CD14-positive monocyte (primary cell): ENCODE measurements at regions not wholly inside any gene's neighbourhood (a gene's known extent, or its start where the extent isn't known, plus 50 kb on each side); places are given as distances from the start of the nearest gene placed in this dataset.

Source experiments
- DNase-seq, 3 donors: peaks; one replicate each; pipeline ENCODE4 v3.0.0-alpha.2; 2011 to 2022
- H2AFZ ChIP-seq: 2 replicates; pipeline ENCODE4 v1.6.0; 2012; ENCODE audit warnings: mild to moderate bottlenecking, low read depth, low read length, inconsistent platforms; ENCODE audit not compliant: insufficient read depth, poor library complexity, severe bottlenecking
- H3K27ac ChIP-seq, 2 donors: 1 replicate in 1 of 2; 2 replicates in 1 of 2; pipeline ENCODE4 v1.5.1; 2012 to 2013; ENCODE audit warnings: low read length in 2 of 2, control low read depth in 1 of 2, inconsistent platforms in 1 of 2, low read depth in 1 of 2, mild to moderate bottlenecking in 1 of 2
- H3K27me3 ChIP-seq, 2 donors: one replicate each; pipeline versions ENCODE4 v1.6.0 to v1.6.1; 2011 to 2013; ENCODE audit warnings: low read length in 2 of 2; ENCODE audit not compliant: control insufficient read depth in 2 of 2, insufficient read depth in 2 of 2
- H3K36me3 ChIP-seq, 2 donors: replicated peaks in 1 of 2; 1 replicate in 1 of 2; 2 replicates in 1 of 2; pipeline versions ENCODE4 v1.5.1 to v1.6.1; 2012 to 2013; ENCODE audit warnings: low read length in 2 of 2, control low read depth in 1 of 2, inconsistent platforms in 1 of 2, mild to moderate bottlenecking in 1 of 2; ENCODE audit not compliant: insufficient read depth in 2 of 2, control insufficient read depth in 1 of 2
- H3K4me1 ChIP-seq, 2 donors: 1 replicate in 1 of 2; 2 replicates in 1 of 2; pipeline versions ENCODE4 v1.5.1 to v1.6.1; 2012 to 2013; ENCODE audit warnings: low read length in 2 of 2, control low read depth in 1 of 2, inconsistent platforms in 1 of 2, mild to moderate bottlenecking in 1 of 2, moderate library complexity in 1 of 2; ENCODE audit not compliant: insufficient read depth in 2 of 2, control insufficient read depth in 1 of 2
- H3K4me2 ChIP-seq: replicated peaks from 2 replicates; pipeline ENCODE3; 2012; ENCODE audit warnings: low read length, moderate library complexity, mild to moderate bottlenecking; ENCODE audit not compliant: poor library complexity, severe bottlenecking; ENCODE audit errors: extremely low read depth
- H3K4me3 ChIP-seq, 3 experiments: fragments of 200-600 bp in 1 of 3; sonication (generic) in 1 of 3; replicated peaks in 1 of 3; 1 replicate in 2 of 3; 2 replicates in 1 of 3; pipeline ENCODE4 v1.5.1; 2011 to 2013; ENCODE audit warnings: low read length in 3 of 3, mild to moderate bottlenecking in 3 of 3, control low read depth in 2 of 3, low read depth in 2 of 3, inconsistent platforms in 1 of 3, moderate library complexity in 1 of 3
- H3K79me2 ChIP-seq: 2 replicates; pipeline ENCODE4 v1.6.0; 2012; ENCODE audit warnings: mild to moderate bottlenecking, control low read depth, inconsistent platforms, low read length, moderate library complexity; ENCODE audit not compliant: insufficient read depth
- H3K9ac ChIP-seq: 2 replicates; pipeline ENCODE4 v1.6.0; 2017; ENCODE audit warnings: low read length, mild to moderate bottlenecking; ENCODE audit not compliant: insufficient read depth, poor library complexity, severe bottlenecking
- H3K9me3 ChIP-seq, 2 donors: replicated peaks in 1 of 2; 1 replicate in 1 of 2; 2 replicates in 1 of 2; pipeline versions ENCODE4 v1.5.1 to v1.6.1; 2012 to 2013; ENCODE audit warnings: low read length in 2 of 2, control low read depth in 1 of 2; ENCODE audit not compliant: control insufficient read depth in 1 of 2, insufficient read depth in 1 of 2
- H4K20me1 ChIP-seq: 2 replicates; pipeline ENCODE4 v1.6.0; 2012; ENCODE audit warnings: mild to moderate bottlenecking, low read length, control low read depth, moderate library complexity; ENCODE audit not compliant: insufficient read depth
- H3K27ac Mint-ChIP-seq, 7 donors: one replicate each; pipeline ENCODE4 v1.8.0; 2020; ENCODE audit warnings: mild to moderate bottlenecking in 7 of 7, mixed read lengths in 7 of 7, moderate library complexity in 6 of 7, inconsistent platforms in 2 of 7
- H3K27me3 Mint-ChIP-seq, 3 donors: one replicate each; pipeline ENCODE4 v1.8.0; 2021 to 2022; ENCODE audit warnings: low read depth in 3 of 3, mild to moderate bottlenecking in 3 of 3, mixed read lengths in 3 of 3, moderate library complexity in 3 of 3, inconsistent platforms in 1 of 3
- H3K36me3 Mint-ChIP-seq, 2 donors: one replicate each; pipeline ENCODE4 v1.8.0; 2020; ENCODE audit warnings: mixed read lengths in 2 of 2, inconsistent platforms in 1 of 2, mild to moderate bottlenecking in 1 of 2
- H3K4me1 Mint-ChIP-seq: one replicate; pipeline ENCODE4 v1.8.0; 2020; ENCODE audit warnings: mild to moderate bottlenecking, mixed read lengths
- H3K4me3 Mint-ChIP-seq, 2 donors: one replicate each; pipeline ENCODE4 v1.8.0; 2020; ENCODE audit warnings: mild to moderate bottlenecking in 2 of 2, mixed read lengths in 2 of 2, moderate library complexity in 1 of 2
- H3K9me3 Mint-ChIP-seq, 7 donors: one replicate each; pipeline ENCODE4 v1.8.0; 2020 to 2022; ENCODE audit warnings: mixed read lengths in 7 of 7, mild to moderate bottlenecking in 6 of 7, moderate library complexity in 6 of 7, inconsistent platforms in 2 of 7
- WGBS: methylation state at CpG from one replicate; pipeline ENCODE4 v1.1.5; 2013; ENCODE audit warnings: missing lambda C conversion rate; ENCODE audit not compliant: insufficient coverage; 5-methylcytosine and 5-hydroxymethylcytosine counted together
- intact Hi-C, 2 donors: fragments of 100-400 bp; cut with micrococcal nuclease; formaldehyde crosslinking; loops; one replicate each; pipeline versions ENCODE4 v1.15.0 to v1.15.1; 2023
- TF ChIP-seq, protein P1 (sequence below): fragments of 200-600 bp; IDR thresholded peaks from one replicate; pipeline ENCODE4 v1.8.0; 2022; ENCODE audit warnings: antibody characterized with exemption, mild to moderate bottlenecking

GRCh38 chr5:71806711-71807110 is 87.6 kb downstream of the CARTPT start:
- Histone ChIP-seq H3K4me2 (no peak overlapping the region), H3K4me3 (no peak overlapping the region), H3K79me2 (no peaks in the 10 kb centered on the region), H3K4me1 (no peaks in the 10 kb centered on the region), H2AFZ (no peak overlapping the region), H3K27ac (no peak overlapping the region), H3K36me3 (no peaks in the 10 kb centered on the region), H3K9ac (no peak overlapping the region), H4K20me1 (no peaks in the 10 kb centered on the region), H3K27me3 (peaks cover 4% of the 10 kb centered on the region in 2 donors), H3K9me3 (no peaks in the 10 kb centered on the region)
- no peak for DNase-seq
- peaks cover 2% of the 10 kb centered on the region for H3K4me1 Mint-ChIP-seq
- TF ChIP-seq, protein P1, sequence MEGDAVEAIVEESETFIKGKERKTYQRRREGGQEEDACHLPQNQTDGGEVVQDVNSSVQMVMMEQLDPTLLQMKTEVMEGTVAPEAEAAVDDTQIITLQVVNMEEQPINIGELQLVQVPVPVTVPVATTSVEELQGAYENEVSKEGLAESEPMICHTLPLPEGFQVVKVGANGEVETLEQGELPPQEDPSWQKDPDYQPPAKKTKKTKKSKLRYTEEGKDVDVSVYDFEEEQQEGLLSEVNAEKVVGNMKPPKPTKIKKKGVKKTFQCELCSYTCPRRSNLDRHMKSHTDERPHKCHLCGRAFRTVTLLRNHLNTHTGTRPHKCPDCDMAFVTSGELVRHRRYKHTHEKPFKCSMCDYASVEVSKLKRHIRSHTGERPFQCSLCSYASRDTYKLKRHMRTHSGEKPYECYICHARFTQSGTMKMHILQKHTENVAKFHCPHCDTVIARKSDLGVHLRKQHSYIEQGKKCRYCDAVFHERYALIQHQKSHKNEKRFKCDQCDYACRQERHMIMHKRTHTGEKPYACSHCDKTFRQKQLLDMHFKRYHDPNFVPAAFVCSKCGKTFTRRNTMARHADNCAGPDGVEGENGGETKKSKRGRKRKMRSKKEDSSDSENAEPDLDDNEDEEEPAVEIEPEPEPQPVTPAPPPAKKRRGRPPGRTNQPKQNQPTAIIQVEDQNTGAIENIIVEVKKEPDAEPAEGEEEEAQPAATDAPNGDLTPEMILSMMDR, result no peak
- WGBS, result no CpG with 5 or more reads among the region's 1 CpG
- no peak overlapping the region for H3K27ac Mint-ChIP-seq
- H3K4me3 Mint-ChIP-seq, result no peak overlapping the region
- peaks cover 5 to 13% (median 8%) of the 10 kb centered on the region in 3 donors for H3K27me3 Mint-ChIP-seq
- H3K9me3 Mint-ChIP-seq, result peaks cover 0 to 5% (median 0%) of the 10 kb centered on the region in 7 donors
- intact Hi-C loops, result no loop called here
- no peaks in the 10 kb centered on the region for H3K36me3 Mint-ChIP-seq

- 92% methylated on average over 3 of the region's 4 CpGs for WGBS
- no peaks in the 10 kb centered on the region for H3K79me2 ChIP-seq
- H3K27ac ChIP-seq, result no peak overlapping the region
- H3K9me3 ChIP-seq, result no peaks in the 10 kb centered on the region
- H4K20me1 ChIP-seq, result no peaks in the 10 kb centered on the region
- H3K4me1 Mint-ChIP-seq, result peaks cover 2% of the 10 kb centered on the region
- H3K9me3 Mint-ChIP-seq, result peaks cover 0 to 5% (median 0%) of the 10 kb centered on the region in 7 donors
- no peak for DNase-seq
- no peak overlapping the region for H3K9ac ChIP-seq
- no peak overlapping the region for H3K4me3 ChIP-seq
- H3K27ac Mint-ChIP-seq, result no peak overlapping the region
- TF ChIP-seq, protein P1, result no peak
- H3K4me1 ChIP-seq, result no peaks in the 10 kb centered on the region
- H2AFZ ChIP-seq, result no peak overlapping the region
- peaks cover 4% of the 10 kb centered on the region in 2 donors for H3K27me3 ChIP-seq
- intact Hi-C loops, result no loop called here
- no peaks in the 10 kb centered on the region for H3K36me3 ChIP-seq
- peaks cover 5 to 15% (median 8%) of the 10 kb centered on the region in 3 donors for H3K27me3 Mint-ChIP-seq
- no peak overlapping the region for H3K4me3 Mint-ChIP-seq
- no peak overlapping the region for H3K4me2 ChIP-seq
- H3K36me3 Mint-ChIP-seq, result no peaks in the 10 kb centered on the region
Measured at GRCh38 chr5:71807909-71808308, 88.8 kb downstream of the CARTPT start.
